HG02884 (cell line): ENCODE measurements at regions not wholly inside any gene's neighbourhood (a gene's known extent, or its start where the extent isn't known, plus 50 kb on each side); places are given as distances from the start of the nearest gene placed in this dataset.

Source experiments
- ATAC-seq: cut with Tn5 transposase; IDR thresholded peaks from one replicate; pipeline ENCODE4 v1.9.1; 2021; ENCODE audit warnings: mild to moderate bottlenecking, moderate library complexity; ENCODE audit not compliant: unreplicated experiment

GRCh38 chr2:66689456-66690051 is 254.6 kb downstream of the MEIS1 start:
- ATAC-seq, result no peak

GRCh38 chr2:66691031-66691965 is 256.4 kb downstream of the MEIS1 start:
- ATAC-seq, result no peak

GRCh38 chr2:66692521-66693054 is 257.7 kb downstream of the MEIS1 start:
- ATAC-seq, result no peak

- no peak for ATAC-seq
These were observed 258.4 kb downstream of the MEIS1 start for GRCh38 chr2:66693076-66693965.

GRCh38 chr2:66694087-66694860 is 259.3 kb downstream of the MEIS1 start:
- no peak for ATAC-seq

- ATAC-seq, result no peak
These were observed 260.4 kb downstream of the MEIS1 start for GRCh38 chr2:66695226-66695735.

GRCh38 chr2:66696374-66696773 is 261.4 kb downstream of the MEIS1 start:
- ATAC-seq, result no peak

GRCh38 chr2:66696886-66697285 is 262.0 kb downstream of the MEIS1 start:
- ATAC-seq, result no peak

GRCh38 chr2:66697366-66697765 is 262.4 kb downstream of the MEIS1 start:
- ATAC-seq, result no peak

- no peak for ATAC-seq
These were observed 263.2 kb downstream of the MEIS1 start for GRCh38 chr2:66698091-66698490.

- no peak for ATAC-seq
These were observed 263.8 kb downstream of the MEIS1 start for GRCh38 chr2:66698576-66699239.

GRCh38 chr2:66699416-66699792 is 264.5 kb downstream of the MEIS1 start:
- no peak for ATAC-seq

GRCh38 chr2:66699793-66700676 is 265.1 kb downstream of the MEIS1 start:
- no peak for ATAC-seq

GRCh38 chr2:66700677-66701066 is 265.7 kb downstream of the MEIS1 start:
- no peak for ATAC-seq

GRCh38 chr2:66701251-66701650 is 266.3 kb downstream of the MEIS1 start:
- no peak for ATAC-seq

GRCh38 chr2:66701656-66702055 is 266.7 kb downstream of the MEIS1 start:
- no peak for ATAC-seq

- ATAC-seq, result no peak
These were observed 267.4 kb downstream of the MEIS1 start for GRCh38 chr2:66702301-66702700.

GRCh38 chr2:66704786-66705185 is 269.9 kb downstream of the MEIS1 start:
- no peak for ATAC-seq

- no peak for ATAC-seq
These were observed 279.7 kb downstream of the MEIS1 start for GRCh38 chr2:66714610-66715009.
